Endodermal cell (in vitro differentiated cells): ENCODE measurements at regions not wholly inside any gene's neighbourhood (a gene's known extent, or its start where the extent isn't known, plus 50 kb on each side); places are given as distances from the start of the nearest gene placed in this dataset.

Source experiments
- DNase-seq: peaks from one replicate; pipeline ENCODE4 v3.0.0-alpha.2; 2017
- H3K27ac ChIP-seq: 2 replicates; pipeline ENCODE4 v1.5.1; 2013; ENCODE audit warnings: mild to moderate bottlenecking, low read depth, low read length, moderate library complexity
- H3K27me3 ChIP-seq: 2 replicates; pipeline ENCODE4 v1.6.1; 2013; ENCODE audit warnings: mild to moderate bottlenecking, low read length, moderate library complexity; ENCODE audit not compliant: insufficient read depth, control insufficient read depth, poor library complexity, severe bottlenecking
- H3K36me3 ChIP-seq: 2 replicates; pipeline ENCODE4 v1.7.0; 2013; ENCODE audit warnings: mild to moderate bottlenecking, low read length, moderate library complexity; ENCODE audit not compliant: control insufficient read depth, insufficient read depth
- H3K4me1 ChIP-seq: one replicate; pipeline ENCODE4 v1.7.0; 2013; ENCODE audit warnings: low read length; ENCODE audit not compliant: control insufficient read depth, insufficient read depth
- H3K4me3 ChIP-seq: 2 replicates; pipeline ENCODE4 v1.5.1; 2013; ENCODE audit warnings: mild to moderate bottlenecking, low read length, moderate library complexity
- H3K9ac ChIP-seq: 2 replicates; pipeline ENCODE4 v1.6.1; 2013; ENCODE audit warnings: mild to moderate bottlenecking, low read length, moderate library complexity; ENCODE audit not compliant: poor library complexity, severe bottlenecking; ENCODE audit errors: extremely low read depth
- H3K9me3 ChIP-seq: 2 replicates; pipeline ENCODE4 v1.6.1; 2013; ENCODE audit warnings: mild to moderate bottlenecking, low read length, moderate library complexity; ENCODE audit not compliant: control insufficient read depth
- H3K27ac Mint-ChIP-seq: 2 replicates; pipeline ENCODE4 v1.8.0; 2020; ENCODE audit warnings: mixed read lengths
- H3K27me3 Mint-ChIP-seq: 2 replicates; pipeline ENCODE4 v1.8.0; 2021; ENCODE audit warnings: mild to moderate bottlenecking, mixed read lengths; ENCODE audit not compliant: insufficient read depth
- H3K36me3 Mint-ChIP-seq: 2 replicates; pipeline ENCODE4 v1.8.0; 2020; ENCODE audit warnings: low read depth, mixed read lengths
- H3K4me1 Mint-ChIP-seq: 2 replicates; pipeline ENCODE4 v1.8.0; 2020; ENCODE audit warnings: mixed read lengths
- H3K4me3 Mint-ChIP-seq: 2 replicates; pipeline ENCODE4 v1.8.0; 2020; ENCODE audit warnings: mild to moderate bottlenecking, moderate library complexity, mixed read lengths
- H3K9me3 Mint-ChIP-seq: 2 replicates; pipeline ENCODE4 v1.8.0; 2020; ENCODE audit warnings: mild to moderate bottlenecking, mixed read lengths
- CTCF ChIP-seq: fragments of 200-600 bp; sonication (generic); conservative IDR thresholded peaks from 2 replicates; pipeline ENCODE4 v1.5.0; 2021; ENCODE audit warnings: antibody characterized with exemption, mild to moderate bottlenecking
- WGBS, 2 experiments: methylation state at CpG; one replicate each; pipeline versions ENCODE4 v1.1.5 to v1.1.7; 2013; ENCODE audit warnings: missing lambda C conversion rate in 2 of 2, mixed read lengths in 1 of 2; ENCODE audit not compliant: insufficient coverage in 1 of 2, insufficient read length in 1 of 2; 5-methylcytosine and 5-hydroxymethylcytosine counted together

DNA sequence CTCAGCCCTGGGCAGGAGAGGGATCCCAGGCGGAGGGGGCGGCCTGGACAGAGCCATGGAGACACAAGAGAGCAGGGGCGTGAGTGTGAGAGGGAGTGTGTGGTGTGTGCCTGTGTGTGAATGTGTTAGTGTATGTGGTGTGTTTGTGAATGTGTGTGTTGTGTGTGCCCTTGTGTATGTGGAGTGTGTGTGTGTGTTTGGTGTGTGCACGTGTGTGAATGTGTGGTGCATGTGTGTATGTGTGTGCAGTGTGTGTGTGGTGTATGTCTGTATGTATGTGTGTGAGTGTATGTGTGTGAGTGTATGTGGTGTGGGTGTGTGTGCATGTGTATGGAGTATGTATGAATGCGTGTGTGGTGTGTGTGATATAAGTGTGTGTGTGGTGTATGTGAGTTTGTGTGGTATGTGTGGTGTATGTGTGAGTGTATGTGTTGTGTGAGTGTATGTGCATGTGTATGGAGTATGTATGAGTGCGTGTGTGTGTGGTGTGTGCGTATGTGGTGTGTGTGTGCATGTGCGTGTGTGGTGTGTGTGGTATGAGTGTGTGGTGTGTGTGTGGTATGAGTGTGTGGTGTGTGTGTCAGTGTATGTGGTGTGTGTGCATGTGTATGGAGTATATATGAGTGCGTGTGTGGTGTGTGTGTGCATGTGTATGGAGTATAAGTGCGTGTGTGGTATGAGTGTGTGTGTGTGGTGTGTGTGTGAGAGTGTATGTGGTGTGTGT, 175.2 kb upstream of the AFDN start:
- H3K27ac ChIP-seq, result no peak overlapping the region
- TF ChIP-seq CTCF, result no peak
- no peak overlapping the region for H3K9ac ChIP-seq
- H3K36me3 ChIP-seq, result no peaks in the 10 kb centered on the region
- H3K27ac Mint-ChIP-seq, result no peak overlapping the region
- no peak overlapping the region for H3K4me3 ChIP-seq
- peaks cover 2% of the 10 kb centered on the region for H3K9me3 Mint-ChIP-seq
- no peaks in the 10 kb centered on the region for H3K36me3 Mint-ChIP-seq
- H3K27me3 ChIP-seq, result no peaks in the 10 kb centered on the region
- H3K4me3 Mint-ChIP-seq, result no peak overlapping the region
- peaks cover 2% of the 10 kb centered on the region for H3K4me1 Mint-ChIP-seq
- no peaks in the 10 kb centered on the region for H3K9me3 ChIP-seq
- H3K4me1 ChIP-seq, result no peaks in the 10 kb centered on the region
- H3K27me3 Mint-ChIP-seq, result no peaks in the 10 kb centered on the region
- WGBS, 2 experiments, result 76 to 83% methylated on average over 5 to 10 of the region's 10 CpGs
- no peak for DNase-seq

GRCh38 chr6:167652042-167652700, 174.5 kb upstream of the AFDN start:
- H3K27me3 ChIP-seq, result no peaks in the 10 kb centered on the region
- DNase-seq, result no peak
- no peaks in the 10 kb centered on the region for H3K4me1 ChIP-seq
- Mint-ChIP-seq H3K27me3 (no peaks in the 10 kb centered on the region), H3K27ac (no peak overlapping the region), H3K36me3 (no peaks in the 10 kb centered on the region), H3K9me3 (peaks cover 2% of the 10 kb centered on the region), H3K4me1 (peaks cover 2% of the 10 kb centered on the region), H3K4me3 (no peak overlapping the region)
- no peak overlapping the region for H3K27ac ChIP-seq
- TF ChIP-seq CTCF, result no peak
- 82 to 93% methylated on average over 16 to 23 of the region's 23 CpGs for WGBS, 2 experiments
- H3K9ac ChIP-seq, result no peak overlapping the region
- H3K9me3 ChIP-seq, result no peaks in the 10 kb centered on the region
- no peaks in the 10 kb centered on the region for H3K36me3 ChIP-seq
- H3K4me3 ChIP-seq, result no peak overlapping the region

GRCh38 chr6:167652701-167653095, 174.0 kb upstream of the AFDN start:
- Histone ChIP-seq H3K36me3 (no peaks in the 10 kb centered on the region), H3K4me1 (no peaks in the 10 kb centered on the region), H3K4me3 (no peak overlapping the region), H3K9me3 (no peaks in the 10 kb centered on the region), H3K9ac (no peak overlapping the region), H3K27me3 (no peaks in the 10 kb centered on the region), H3K27ac (no peak overlapping the region)
- no peaks in the 10 kb centered on the region for H3K27me3 Mint-ChIP-seq
- peaks cover 2% of the 10 kb centered on the region for H3K4me1 Mint-ChIP-seq
- DNase-seq, result peak; percentile 85
- TF ChIP-seq CTCF, result no peak
- H3K27ac Mint-ChIP-seq, result no peak overlapping the region
- peaks cover 2% of the 10 kb centered on the region for H3K9me3 Mint-ChIP-seq
- no peaks in the 10 kb centered on the region for H3K36me3 Mint-ChIP-seq
- H3K4me3 Mint-ChIP-seq, result no peak overlapping the region
- WGBS, 2 experiments, result 47 to 57% methylated on average over 11 to 13 of the region's 13 CpGs
